ENCODE measurements at regions not wholly inside any gene's neighbourhood (a gene's known extent, or its start where the extent isn't known, plus 50 kb on each side); places are given as distances from the start of the nearest gene placed in this dataset.

DNA sequence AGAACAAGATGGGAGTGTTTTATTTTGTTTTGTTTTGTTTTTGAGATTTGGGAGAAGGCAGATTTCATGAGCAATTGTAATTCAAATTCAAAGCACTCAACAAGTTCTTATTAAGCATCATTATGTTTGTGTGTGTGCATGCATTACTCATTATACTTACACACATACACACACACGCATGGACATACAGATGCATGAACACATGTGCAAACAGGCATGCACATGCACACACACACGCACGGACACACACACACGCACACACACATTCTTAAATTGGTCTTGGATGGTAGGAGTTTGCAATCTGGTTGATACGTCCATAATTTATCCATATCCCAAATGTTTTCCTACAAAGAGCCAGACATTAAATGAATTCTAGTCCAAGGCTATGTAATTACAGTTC lies 702.8 kb downstream of the INHBA start:
- no peak for TF ChIP-seq POLR2A (IDR thresholded peaks at IDR 0.05)
- TF ChIP-seq, protein P1, sequence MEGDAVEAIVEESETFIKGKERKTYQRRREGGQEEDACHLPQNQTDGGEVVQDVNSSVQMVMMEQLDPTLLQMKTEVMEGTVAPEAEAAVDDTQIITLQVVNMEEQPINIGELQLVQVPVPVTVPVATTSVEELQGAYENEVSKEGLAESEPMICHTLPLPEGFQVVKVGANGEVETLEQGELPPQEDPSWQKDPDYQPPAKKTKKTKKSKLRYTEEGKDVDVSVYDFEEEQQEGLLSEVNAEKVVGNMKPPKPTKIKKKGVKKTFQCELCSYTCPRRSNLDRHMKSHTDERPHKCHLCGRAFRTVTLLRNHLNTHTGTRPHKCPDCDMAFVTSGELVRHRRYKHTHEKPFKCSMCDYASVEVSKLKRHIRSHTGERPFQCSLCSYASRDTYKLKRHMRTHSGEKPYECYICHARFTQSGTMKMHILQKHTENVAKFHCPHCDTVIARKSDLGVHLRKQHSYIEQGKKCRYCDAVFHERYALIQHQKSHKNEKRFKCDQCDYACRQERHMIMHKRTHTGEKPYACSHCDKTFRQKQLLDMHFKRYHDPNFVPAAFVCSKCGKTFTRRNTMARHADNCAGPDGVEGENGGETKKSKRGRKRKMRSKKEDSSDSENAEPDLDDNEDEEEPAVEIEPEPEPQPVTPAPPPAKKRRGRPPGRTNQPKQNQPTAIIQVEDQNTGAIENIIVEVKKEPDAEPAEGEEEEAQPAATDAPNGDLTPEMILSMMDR (IDR thresholded peaks at IDR 0.05): no peak
